HG03280 (cell line): ENCODE measurements at regions not wholly inside any gene's neighbourhood (a gene's known extent, or its start where the extent isn't known, plus 50 kb on each side); places are given as distances from the start of the nearest gene placed in this dataset.

Experiments used
- ATAC-seq: cut with Tn5 transposase; IDR thresholded peaks from one replicate; pipeline ENCODE4 v1.9.1; 2021; ENCODE audit warnings: mild to moderate bottlenecking, moderate library complexity; ENCODE audit not compliant: unreplicated experiment

GRCh38 chr5:54370982-54371381 is 60.6 kb upstream of the ARL15 start:
- ATAC-seq: no peak

GRCh38 chr5:54367844-54368243 is 57.5 kb upstream of the ARL15 start:
- no peak for ATAC-seq

GRCh38 chr5:54366707-54367106 is 56.3 kb upstream of the ARL15 start:
- no peak for ATAC-seq

- ATAC-seq: no peak
Measured at GRCh38 chr5:54363669-54364068, 53.3 kb upstream of the ARL15 start.

- no peak for ATAC-seq
Measured at GRCh38 chr5:54362992-54363625, 52.7 kb upstream of the ARL15 start.

GRCh38 chr5:54362434-54362833 is 52.1 kb upstream of the ARL15 start:
- ATAC-seq: no peak

- no peak for ATAC-seq
Measured at GRCh38 chr5:54361691-54362411, 51.5 kb upstream of the ARL15 start.

GRCh38 chr5:54360925-54361662 is 50.7 kb upstream of the ARL15 start:
- ATAC-seq: no peak
